Muscle layer of colon (tissue), 2 donors: ENCODE measurements at regions not wholly inside any gene's neighbourhood (a gene's known extent, or its start where the extent isn't known, plus 50 kb on each side); places are given as distances from the start of the nearest gene placed in this dataset.

Experiments used
- H3K27ac ChIP-seq: one replicate; pipeline ENCODE4 v1.7.0; 2013; ENCODE audit warnings: low read depth, mild to moderate bottlenecking, low read length, moderate library complexity
- H3K27me3 ChIP-seq, 2 donors: one replicate each; pipeline ENCODE4 v1.7.0; 2013; ENCODE audit warnings: low read length in 2 of 2, mild to moderate bottlenecking in 2 of 2; ENCODE audit not compliant: insufficient read depth in 2 of 2, control insufficient read depth in 1 of 2
- H3K36me3 ChIP-seq: one replicate; pipeline ENCODE4 v1.7.0; 2013; ENCODE audit warnings: mild to moderate bottlenecking, low read length; ENCODE audit not compliant: insufficient read depth
- H3K4me1 ChIP-seq: one replicate; pipeline ENCODE4 v1.7.0; 2013; ENCODE audit warnings: mild to moderate bottlenecking, low read length; ENCODE audit not compliant: insufficient read depth
- H3K4me3 ChIP-seq, 2 donors: one replicate each; pipeline ENCODE4 v1.7.0; 2013; ENCODE audit warnings: low read length in 2 of 2, low read depth in 1 of 2, mild to moderate bottlenecking in 1 of 2, moderate library complexity in 1 of 2
- H3K9ac ChIP-seq: one replicate; pipeline ENCODE4 v1.7.0; 2013; ENCODE audit warnings: low read length
- H3K9me3 ChIP-seq: one replicate; pipeline ENCODE4 v1.7.0; 2013; ENCODE audit warnings: mild to moderate bottlenecking, low read length
- donor health status: abdominal sarcoma.
- donor health status: Adenocarcinoma of cecum.

DNA sequence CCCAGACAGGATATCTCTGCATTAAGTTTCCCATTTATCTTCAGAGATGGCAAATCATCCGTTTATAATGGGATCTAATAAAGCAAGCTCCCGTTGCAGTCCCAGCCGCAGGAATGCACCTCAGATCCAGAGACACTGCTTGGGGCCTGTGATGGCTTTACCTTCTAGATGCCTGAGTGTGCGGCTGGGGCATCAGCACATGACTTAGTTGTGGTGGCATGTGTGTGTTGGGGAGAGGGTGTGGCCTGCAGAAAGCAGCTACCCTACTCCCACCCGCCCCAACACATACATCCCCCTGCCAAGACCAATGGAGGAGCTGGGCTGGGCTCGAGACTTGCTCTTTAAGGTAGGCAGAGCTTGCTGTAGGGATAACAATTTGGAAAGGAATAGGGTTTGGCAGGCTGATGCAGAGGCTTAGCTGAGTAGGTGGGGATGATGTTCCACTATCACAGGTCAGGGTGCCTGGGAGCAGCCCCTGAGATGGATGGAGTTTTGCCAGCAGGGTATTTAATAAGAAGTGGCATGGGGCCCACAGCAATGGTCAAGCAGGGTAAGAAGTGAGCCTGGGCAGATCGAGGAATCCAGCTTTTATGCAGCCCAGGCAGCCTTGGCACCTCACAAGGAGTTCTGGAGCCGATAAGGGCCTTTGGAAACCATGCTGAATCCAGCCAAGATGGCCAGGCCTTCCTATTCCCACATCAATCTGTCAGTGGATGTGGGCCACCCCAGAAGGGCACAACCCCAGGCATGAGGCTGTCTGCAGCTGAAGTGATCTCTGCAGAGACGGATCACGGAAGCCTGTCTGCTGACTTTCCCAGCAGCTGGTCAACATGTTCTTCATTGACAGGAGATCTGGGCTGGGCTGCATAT, 601.3 kb downstream of the BUD13 start:
- no peaks in the 10 kb centered on the region for H3K36me3 ChIP-seq
- H3K4me3 ChIP-seq = no peak overlapping the region
- H3K27ac ChIP-seq = no peak overlapping the region
- H3K9me3 ChIP-seq = no peaks in the 10 kb centered on the region
- no peaks in the 10 kb centered on the region for H3K27me3 ChIP-seq
- no peaks in the 10 kb centered on the region for H3K4me1 ChIP-seq
- H3K9ac ChIP-seq = no peak overlapping the region

DNA sequence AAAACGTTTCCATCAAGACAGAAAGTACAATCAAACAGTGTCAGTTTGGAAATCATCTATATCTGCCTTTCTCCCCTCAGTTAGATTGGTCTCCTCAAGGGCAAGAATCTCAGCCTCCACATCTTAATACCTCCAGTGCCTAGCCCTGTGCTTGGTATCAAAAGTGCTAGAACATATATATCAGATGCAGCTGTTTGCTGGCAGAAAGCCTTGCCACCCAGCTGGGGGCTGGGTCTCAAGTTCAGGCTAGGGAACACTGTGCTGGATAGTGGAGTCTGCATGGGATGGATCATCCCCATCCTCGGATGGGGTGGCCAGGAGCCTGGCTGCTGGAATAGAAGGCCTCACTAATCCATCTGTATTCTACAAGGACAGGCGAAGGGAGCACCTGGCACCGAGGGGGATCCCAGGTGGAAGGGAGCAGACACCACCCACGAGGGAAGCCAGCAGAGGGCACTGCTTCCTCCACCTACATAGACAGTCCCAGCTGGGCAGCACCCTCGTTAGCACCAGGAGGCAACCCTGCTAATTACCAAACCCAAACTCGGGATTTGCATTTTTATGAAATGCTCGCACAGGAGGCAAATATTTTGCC, 602.2 kb downstream of the BUD13 start:
- Histone ChIP-seq H3K4me3 (no peak overlapping the region), H3K27ac (no peak overlapping the region), H3K9me3 (no peaks in the 10 kb centered on the region), H3K9ac (no peak overlapping the region), H3K27me3 (peaks cover 0 to 4% of the 10 kb centered on the region in 2 donors), H3K36me3 (no peaks in the 10 kb centered on the region), H3K4me1 (no peaks in the 10 kb centered on the region)

DNA sequence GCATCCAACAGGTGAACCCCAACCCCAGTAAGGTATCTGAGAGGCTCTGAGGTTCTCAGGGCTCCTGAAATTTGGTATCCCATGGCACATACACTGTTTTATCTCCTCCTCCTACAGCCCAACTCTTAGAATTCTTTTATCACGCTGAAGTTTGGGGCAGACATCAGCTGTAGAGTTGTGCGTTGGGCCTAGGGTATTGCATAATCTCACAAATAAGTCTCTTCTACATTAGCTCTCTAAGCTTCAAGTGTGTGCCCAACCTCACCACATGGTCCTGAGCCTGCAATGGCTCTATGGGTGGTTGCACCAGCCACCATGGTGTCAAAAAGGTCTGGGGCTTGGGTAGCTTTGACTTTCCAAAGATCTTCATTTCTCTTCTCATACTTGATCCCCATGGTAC, 603.0 kb downstream of the BUD13 start:
- Histone ChIP-seq H3K27ac (no peak overlapping the region), H3K36me3 (no peaks in the 10 kb centered on the region), H3K4me1 (no peaks in the 10 kb centered on the region), H3K9ac (no peak overlapping the region), H3K9me3 (no peaks in the 10 kb centered on the region), H3K27me3 (peaks cover 0 to 4% of the 10 kb centered on the region in 2 donors), H3K4me3 (no peak overlapping the region)

DNA sequence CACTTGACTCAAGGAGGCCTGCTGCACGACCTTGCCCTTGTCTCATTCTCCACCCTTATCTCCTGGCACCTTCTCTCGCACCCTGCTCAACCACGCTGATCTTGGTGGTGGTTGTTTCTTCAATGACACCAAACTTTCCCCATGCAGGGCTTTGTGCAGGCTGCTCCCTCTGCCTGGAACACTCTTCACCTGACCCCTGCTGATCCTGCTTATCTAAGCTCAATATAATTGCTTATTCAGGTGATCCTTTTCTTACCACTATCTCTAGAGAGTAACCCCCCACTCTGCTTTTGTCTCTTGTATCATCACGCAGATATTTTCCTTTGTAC, 604.4 kb downstream of the BUD13 start:
- peaks cover 0 to 4% of the 10 kb centered on the region in 2 donors for H3K27me3 ChIP-seq
- no peaks in the 10 kb centered on the region for H3K9me3 ChIP-seq
- no peak overlapping the region for H3K27ac ChIP-seq
- H3K4me1 ChIP-seq = no peaks in the 10 kb centered on the region
- H3K9ac ChIP-seq = no peak overlapping the region
- no peaks in the 10 kb centered on the region for H3K36me3 ChIP-seq
- H3K4me3 ChIP-seq = no peak overlapping the region

DNA sequence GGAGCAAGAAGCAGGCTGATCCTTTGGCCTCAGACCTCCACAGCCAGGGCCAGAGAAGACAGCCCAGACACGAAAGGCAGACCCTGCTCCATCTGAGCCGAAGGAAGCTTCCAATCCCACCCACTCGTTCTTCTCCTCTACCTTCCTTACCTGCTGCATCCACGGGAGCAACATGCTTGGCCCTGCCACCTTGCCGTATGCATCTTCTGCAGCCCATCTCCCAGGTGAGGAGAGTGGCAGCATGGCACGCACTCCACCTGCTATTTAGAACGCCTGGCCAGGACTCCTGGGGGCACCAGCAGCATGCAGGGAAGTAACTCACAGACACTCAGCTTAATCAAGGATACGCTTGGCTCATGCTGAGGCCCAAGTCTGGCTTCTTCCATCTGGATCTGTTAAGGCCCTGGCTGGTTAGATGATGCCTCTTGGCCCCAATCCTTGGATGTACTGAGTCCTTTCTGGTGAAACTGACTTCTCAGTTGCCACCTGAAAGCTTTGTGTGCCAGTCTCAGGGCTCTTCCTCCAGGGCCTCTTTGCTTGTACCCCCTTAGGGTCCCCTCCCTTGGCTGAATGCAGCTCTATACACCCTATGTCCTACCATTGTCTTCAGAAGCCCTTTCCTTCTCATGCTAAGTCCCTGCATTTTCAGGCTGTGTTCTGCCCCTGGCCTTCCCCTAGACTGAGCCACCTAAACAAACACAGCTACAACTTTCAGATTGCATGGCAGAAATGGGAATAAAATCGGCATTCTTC, 604.9 kb downstream of the BUD13 start:
- Histone ChIP-seq H3K9ac (no peak overlapping the region), H3K27ac (no peak overlapping the region), H3K9me3 (no peaks in the 10 kb centered on the region), H3K4me1 (no peaks in the 10 kb centered on the region), H3K27me3 (peaks cover 0 to 4% of the 10 kb centered on the region in 2 donors), H3K4me3 (no peak overlapping the region), H3K36me3 (no peaks in the 10 kb centered on the region)

DNA sequence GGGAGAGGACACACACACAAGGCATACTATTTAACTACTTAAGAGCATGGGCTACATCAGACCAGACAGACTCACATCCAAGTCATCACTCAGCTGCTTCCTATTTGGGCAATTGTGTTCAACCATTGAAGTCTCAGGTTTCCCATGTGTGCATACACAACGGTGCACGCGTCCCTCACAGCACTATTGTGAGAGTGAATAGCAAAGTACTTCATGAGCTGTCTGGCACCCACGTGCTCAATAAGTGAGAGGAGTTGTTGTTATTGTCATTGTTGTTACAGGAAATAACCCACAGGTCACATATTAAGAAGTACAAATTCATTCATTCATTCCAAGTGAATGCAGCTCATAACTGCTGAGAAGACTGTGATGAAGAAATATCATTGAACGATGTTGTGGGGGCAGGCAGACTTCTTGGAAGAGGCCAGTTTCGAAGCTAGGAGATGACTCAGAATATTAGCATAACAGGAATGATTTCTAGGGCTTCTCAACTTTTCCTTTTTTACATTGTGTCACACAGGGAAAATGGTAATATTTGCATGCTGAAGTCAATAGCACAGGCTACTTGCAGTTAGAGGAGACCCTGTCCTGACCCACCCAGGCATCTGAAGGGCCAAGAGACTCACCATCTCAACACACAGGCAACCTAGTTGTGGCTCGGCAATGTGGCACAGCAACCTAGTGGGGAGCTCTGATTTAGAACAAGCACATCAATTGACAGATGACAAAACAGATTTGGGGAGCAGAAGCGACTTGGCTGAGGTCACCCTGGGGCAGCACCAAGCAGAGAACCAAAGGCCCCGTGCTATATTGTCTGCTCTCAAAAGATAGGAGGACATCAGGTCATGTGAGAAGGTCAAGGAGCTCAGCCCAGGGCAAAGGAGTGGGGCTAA, 606.0 kb downstream of the BUD13 start:
- no peaks in the 10 kb centered on the region for H3K36me3 ChIP-seq
- peaks cover 0 to 8% of the 10 kb centered on the region in 2 donors for H3K27me3 ChIP-seq
- no peaks in the 10 kb centered on the region for H3K4me1 ChIP-seq
- no peak overlapping the region for H3K4me3 ChIP-seq
- no peak overlapping the region for H3K9ac ChIP-seq
- H3K27ac ChIP-seq = no peak overlapping the region
- H3K9me3 ChIP-seq = no peaks in the 10 kb centered on the region

DNA sequence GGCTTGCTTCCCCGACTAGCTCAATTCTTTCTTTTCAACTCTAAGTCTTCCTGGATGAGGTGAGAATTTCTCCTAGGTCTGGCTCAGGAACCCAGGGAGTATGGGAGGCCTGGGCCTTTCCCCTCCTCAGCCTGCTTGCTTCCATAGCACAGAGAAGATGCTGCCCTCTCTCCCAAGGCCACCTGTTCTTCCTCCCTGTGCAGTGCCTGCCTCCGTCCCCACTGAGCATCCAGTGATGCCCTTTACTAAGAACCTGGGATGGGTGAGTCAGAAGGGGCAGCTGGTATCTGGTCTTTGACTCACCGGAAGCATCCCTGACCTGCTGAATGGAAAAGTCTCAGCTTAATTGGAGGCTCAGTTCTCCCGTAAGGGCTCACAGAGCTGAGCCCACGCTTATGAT, 607.9 kb downstream of the BUD13 start:
- Histone ChIP-seq H3K4me3 (no peak overlapping the region), H3K9ac (no peak overlapping the region), H3K4me1 (no peaks in the 10 kb centered on the region), H3K9me3 (peaks cover 3% of the 10 kb centered on the region), H3K36me3 (no peaks in the 10 kb centered on the region), H3K27ac (no peak overlapping the region), H3K27me3 (peaks cover 0 to 8% of the 10 kb centered on the region in 2 donors)

DNA sequence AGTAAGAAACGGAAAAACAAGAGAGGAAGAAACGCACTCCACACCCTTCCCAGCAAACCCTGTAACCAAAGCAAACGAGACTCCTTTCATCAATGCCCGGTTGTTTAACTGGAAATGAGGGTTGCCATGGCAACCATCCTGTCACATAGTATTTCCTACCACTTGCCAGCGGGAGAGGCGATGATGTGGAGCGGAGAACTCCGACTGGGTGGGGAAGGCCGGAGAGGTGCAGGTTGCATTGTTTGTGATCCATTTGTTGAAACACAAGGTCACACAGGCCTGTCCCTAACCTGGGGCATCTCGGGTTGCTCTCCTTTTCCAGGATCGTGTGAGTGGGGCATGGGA, 609.9 kb downstream of the BUD13 start:
- Histone ChIP-seq H3K9me3 (peaks cover 3% of the 10 kb centered on the region), H3K9ac (no peak overlapping the region), H3K36me3 (no peaks in the 10 kb centered on the region), H3K27ac (no peak overlapping the region), H3K4me1 (no peaks in the 10 kb centered on the region), H3K27me3 (peaks cover 0 to 8% of the 10 kb centered on the region in 2 donors), H3K4me3 (no peak overlapping the region)

DNA sequence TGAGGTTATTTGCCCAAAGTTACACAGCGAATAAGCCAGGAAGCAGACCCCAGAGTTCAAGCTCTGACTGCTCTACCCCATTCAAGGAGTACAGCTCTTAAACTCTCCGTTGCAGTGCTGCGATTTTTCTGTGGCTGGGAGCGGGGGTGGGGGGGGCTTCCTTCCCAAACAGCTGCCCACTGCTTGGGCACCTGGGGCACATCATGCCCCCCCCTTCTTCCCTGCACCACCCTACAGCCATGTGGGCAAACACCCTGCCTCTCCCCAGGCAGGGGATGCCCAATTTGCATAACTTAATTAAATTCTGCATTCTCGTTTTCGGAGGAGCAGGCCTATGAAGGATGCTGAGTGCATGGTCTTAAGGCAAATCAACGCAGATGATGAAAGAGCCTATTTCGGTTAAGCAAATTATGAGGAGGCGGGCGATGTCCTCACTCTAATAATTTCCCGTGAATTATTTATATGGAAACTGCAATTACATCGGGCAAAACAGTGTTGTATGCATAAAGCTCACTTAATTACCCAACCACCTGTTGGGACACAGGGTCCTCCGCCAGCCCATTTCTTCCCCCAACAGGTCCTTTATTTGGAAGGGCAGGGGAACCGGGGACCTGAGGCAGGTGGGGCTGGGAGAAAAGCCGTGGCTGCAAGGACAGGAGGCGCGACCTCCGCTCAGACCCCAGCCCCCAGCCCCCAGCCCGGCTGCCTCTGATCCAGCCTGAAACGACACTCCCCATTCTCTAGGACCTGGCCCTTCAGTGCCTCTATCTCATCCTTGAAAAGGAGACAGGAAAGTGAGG, 610.5 kb downstream of the BUD13 start:
- Histone ChIP-seq H3K4me3 (no peak overlapping the region), H3K27ac (no peak overlapping the region), H3K9ac (no peak overlapping the region), H3K4me1 (no peaks in the 10 kb centered on the region), H3K36me3 (no peaks in the 10 kb centered on the region), H3K27me3 (peaks cover 0 to 8% of the 10 kb centered on the region in 2 donors), H3K9me3 (peaks cover 3% of the 10 kb centered on the region)

DNA sequence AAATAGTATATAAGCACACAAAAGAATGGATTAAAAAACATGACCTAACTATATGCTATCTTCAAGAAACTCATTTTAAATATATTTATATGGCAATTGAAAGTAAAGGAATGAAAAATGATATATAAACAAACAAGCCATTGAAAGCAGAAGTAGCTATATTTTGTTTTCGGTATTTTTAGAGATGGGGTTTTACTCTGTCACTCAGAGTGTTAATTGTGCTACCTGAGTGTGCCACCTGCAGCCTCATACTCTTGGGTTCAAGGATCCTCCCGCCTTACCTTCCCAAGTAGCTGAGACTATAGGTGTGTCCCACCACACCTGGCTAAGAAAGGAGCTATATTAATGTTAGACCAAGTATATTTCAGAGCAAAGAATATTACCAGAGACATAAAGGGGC, 624.1 kb downstream of the BUD13 start:
- H3K4me1 ChIP-seq = no peaks in the 10 kb centered on the region
- H3K27me3 ChIP-seq = no peaks in the 10 kb centered on the region
- no peaks in the 10 kb centered on the region for H3K9me3 ChIP-seq
- H3K4me3 ChIP-seq = no peak overlapping the region
- no peak overlapping the region for H3K9ac ChIP-seq
- no peaks in the 10 kb centered on the region for H3K36me3 ChIP-seq
- H3K27ac ChIP-seq = no peak overlapping the region
